Gastroesophageal sphincter (tissue), 4 donors: ENCODE measurements at regions not wholly inside any gene's neighbourhood (a gene's known extent, or its start where the extent isn't known, plus 50 kb on each side); places are given as distances from the start of the nearest gene placed in this dataset.

Experiments used
- ATAC-seq: fragments of 150-250 bp; one replicate; pipeline ENCODE4 v1.9.1; 2016; ENCODE audit warnings: mild to moderate bottlenecking, moderate library complexity
- H3K27ac ChIP-seq, 4 donors: fragments of 200-600 bp; sonication (generic) in 3 of 4; 1 replicate in 3 of 4; 2 replicates in 1 of 4; pipeline ENCODE4 v1.5.1; 2016 to 2019
- H3K27me3 ChIP-seq: fragments of 200-600 bp; sonication (generic); one replicate; pipeline ENCODE4 v1.5.1; 2019
- H3K36me3 ChIP-seq, 2 donors: fragments of 200-600 bp; sonication (generic); one replicate each; pipeline ENCODE4 v1.5.1; 2019; ENCODE audit warnings: control low read depth in 1 of 2
- H3K4me1 ChIP-seq, 3 donors: fragments of 200-600 bp; sonication (generic); 1 replicate in 2 of 3; 2 replicates in 1 of 3; pipeline ENCODE4 v1.5.1; 2016 to 2019; ENCODE audit warnings: control low read depth in 2 of 3
- H3K4me3 ChIP-seq, 2 donors: fragments of 200-600 bp; sonication (generic); one replicate each; pipeline ENCODE4 v1.5.1; 2019; ENCODE audit warnings: mild to moderate bottlenecking in 1 of 2, moderate library complexity in 1 of 2
- H3K9me3 ChIP-seq, 3 donors: fragments of 200-600 bp; sonication (generic); one replicate each; pipeline ENCODE4 v1.5.1; 2017 to 2019; ENCODE audit warnings: control low read depth in 2 of 3
- CTCF ChIP-seq, 4 experiments: fragments of 200-600 bp in 2 of 4; fragments of 450-650 bp in 2 of 4; sonication (generic) in 1 of 4; IDR thresholded peaks; one replicate each; pipeline ENCODE4 v1.5.1; 2017 to 2019; ENCODE audit warnings: antibody characterized with exemption in 4 of 4, mild to moderate bottlenecking in 2 of 4, moderate library complexity in 2 of 4
- EP300 ChIP-seq: sonication (generic); formaldehyde crosslinking; IDR thresholded peaks from one replicate; pipeline ENCODE4 v1.6.1; 2017; ENCODE audit warnings: antibody characterized with exemption, mild to moderate bottlenecking
- POLR2A ChIP-seq, 2 donors: fragments of 450-650 bp; IDR thresholded peaks; one replicate each; pipeline ENCODE4 v1.6.1; 2017; ENCODE audit warnings: antibody characterized with exemption in 2 of 2, mild to moderate bottlenecking in 2 of 2, moderate library complexity in 1 of 2
- POLR2AphosphoS5 ChIP-seq: sonication (generic); formaldehyde crosslinking; IDR thresholded peaks from one replicate; pipeline ENCODE4 v1.6.1; 2017; ENCODE audit warnings: antibody characterized with exemption
- WGBS, 2 donors: methylation state at CpG; one replicate each; pipeline ENCODE4 v1.1.5; 2018; ENCODE audit warnings: low coverage in 1 of 2; 5-methylcytosine and 5-hydroxymethylcytosine counted together

- H3K4me3 ChIP-seq: no peak overlapping the region
- 53 to 71% methylated on average over 2 to 6 of the region's 7 CpGs for WGBS, 2 donors
- no peak for ATAC-seq
- H3K27ac ChIP-seq: no peak overlapping the region
- TF ChIP-seq POLR2A (IDR thresholded peaks at IDR 0.05) (no peak), CTCF (IDR thresholded peaks at IDR 0.05) (no peak), EP300 (no peak), POLR2AphosphoS5 (no peak)
- H3K27me3 ChIP-seq: no peaks in the 10 kb centered on the region
- H3K9me3 ChIP-seq: no peaks in the 10 kb centered on the region
- H3K36me3 ChIP-seq: no peaks in the 10 kb centered on the region
- no peaks in the 10 kb centered on the region for H3K4me1 ChIP-seq
These were observed 167.6 kb downstream of the ZNF365 start for GRCh38 chr10:62541811-62542210.

GRCh38 chr10:62543571-62544355 is 169.6 kb downstream of the ZNF365 start:
- Histone ChIP-seq H3K9me3 (no peaks in the 10 kb centered on the region), H3K27ac (no peak overlapping the region), H3K4me3 (no peak overlapping the region), H3K4me1 (no peaks in the 10 kb centered on the region), H3K27me3 (no peaks in the 10 kb centered on the region), H3K36me3 (no peaks in the 10 kb centered on the region)
- no peak for ATAC-seq
- 73 to 88% methylated on average over 6 to 9 of the region's 9 CpGs for WGBS, 2 donors
- TF ChIP-seq POLR2AphosphoS5: no peak
- no peak for TF ChIP-seq EP300
- no peak for TF ChIP-seq CTCF (IDR thresholded peaks at IDR 0.05)
- TF ChIP-seq POLR2A (IDR thresholded peaks at IDR 0.05): no peak

- ATAC-seq: peak; percentile 91
- WGBS, 2 donors: 55 to 71% methylated on average over 5 of the region's 5 CpGs
- Histone ChIP-seq H3K36me3 (no peaks in the 10 kb centered on the region), H3K27ac (peak overlapping the region in 3 of 4 donors; percentile 20 to 48 (median 42)), H3K4me3 (no peak overlapping the region), H3K4me1 (no peaks in the 10 kb centered on the region), H3K9me3 (no peaks in the 10 kb centered on the region), H3K27me3 (no peaks in the 10 kb centered on the region)
- TF ChIP-seq POLR2AphosphoS5 (peak; percentile 30), EP300 (no peak)
These were observed 171.2 kb downstream of the ZNF365 start for GRCh38 chr10:62545160-62546066.

- Histone ChIP-seq H3K36me3 (no peaks in the 10 kb centered on the region), H3K9me3 (no peaks in the 10 kb centered on the region), H3K4me1 (no peaks in the 10 kb centered on the region), H3K27ac (no peak overlapping the region), H3K4me3 (no peak overlapping the region), H3K27me3 (no peaks in the 10 kb centered on the region)
- ATAC-seq: no peak
- 68 to 69% methylated on average over 3 of the region's 3 CpGs for WGBS, 2 donors
- TF ChIP-seq CTCF (IDR thresholded peaks at IDR 0.05) (no peak), EP300 (no peak), POLR2A (IDR thresholded peaks at IDR 0.05) (no peak), POLR2AphosphoS5 (no peak)
These were observed 174.5 kb downstream of the ZNF365 start for GRCh38 chr10:62548686-62549085.

- WGBS, 2 donors: 79% methylated on average over 1 of the region's 1 CpG; no CpG with 5 or more reads in 1 of the 2 donors
- Histone ChIP-seq H3K4me3 (no peak overlapping the region), H3K27me3 (no peaks in the 10 kb centered on the region), H3K27ac (no peak overlapping the region), H3K36me3 (no peaks in the 10 kb centered on the region), H3K4me1 (no peaks in the 10 kb centered on the region), H3K9me3 (no peaks in the 10 kb centered on the region)
- TF ChIP-seq CTCF (IDR thresholded peaks at IDR 0.05) (no peak), EP300 (no peak), POLR2AphosphoS5 (no peak), POLR2A (IDR thresholded peaks at IDR 0.05) (no peak)
- ATAC-seq: no peak
These were observed 176.0 kb downstream of the ZNF365 start for GRCh38 chr10:62550173-62550572.
